MM.1S (cell line): ENCODE measurements at regions not wholly inside any gene's neighbourhood (a gene's known extent, or its start where the extent isn't known, plus 50 kb on each side); places are given as distances from the start of the nearest gene placed in this dataset.

Experiments
- DNase-seq: peaks from one replicate; pipeline ENCODE4 v3.0.0-alpha.2; 2015
- H2AFZ ChIP-seq: fragments of 300-600 bp; sonication (generic); 2 replicates; pipeline ENCODE4 v1.6.0; 2016; ENCODE audit warnings: antibody characterized with exemption, low read length
- H3F3A ChIP-seq: fragments of 300-600 bp; sonication (generic); 2 replicates; pipeline ENCODE4 v1.6.1; 2016; ENCODE audit warnings: mild to moderate bottlenecking, antibody characterized with exemption, low read length, moderate library complexity, mixed read lengths; ENCODE audit not compliant: insufficient read depth
- H3K27ac ChIP-seq: fragments of 300-600 bp; sonication (generic); 2 replicates; pipeline ENCODE4 v1.5.1; 2016; ENCODE audit warnings: mild to moderate bottlenecking, low read length
- H3K27me3 ChIP-seq: fragments of 300-600 bp; sonication (generic); replicated peaks from 2 replicates; pipeline ENCODE4 v1.6.0; 2016; ENCODE audit warnings: low read length; ENCODE audit not compliant: insufficient read depth
- H3K36me3 ChIP-seq: fragments of 300-600 bp; sonication (generic); replicated peaks from 2 replicates; pipeline ENCODE4 v1.6.1; 2016; ENCODE audit warnings: mild to moderate bottlenecking, low read length, mixed read lengths; ENCODE audit not compliant: insufficient read depth
- H3K4me1 ChIP-seq: fragments of 300-600 bp; sonication (generic); 2 replicates; pipeline ENCODE4 v1.6.1; 2016; ENCODE audit warnings: low read length, mixed read lengths
- H3K4me2 ChIP-seq: fragments of 300-600 bp; sonication (generic); 2 replicates; pipeline ENCODE4 v1.6.0; 2016; ENCODE audit warnings: low read depth, low read length
- H3K4me3 ChIP-seq: fragments of 300-600 bp; sonication (generic); 2 replicates; pipeline ENCODE4 v1.5.1; 2016; ENCODE audit warnings: low read length, mixed read lengths
- H3K79me2 ChIP-seq: fragments of 300-600 bp; sonication (generic); 2 replicates; pipeline ENCODE4 v1.6.1; 2016; ENCODE audit warnings: mixed run types, low read length, mixed read lengths
- H3K9ac ChIP-seq: fragments of 300-600 bp; sonication (generic); 2 replicates; pipeline ENCODE4 v1.6.1; 2016; ENCODE audit warnings: low read length, mixed read lengths
- H3K9me2 ChIP-seq: fragments of 300-600 bp; sonication (generic); replicated peaks from 2 replicates; pipeline ENCODE4 v1.6.1; 2016; ENCODE audit warnings: mild to moderate bottlenecking, low read length, mixed read lengths; ENCODE audit not compliant: insufficient read depth
- H3K9me3 ChIP-seq: fragments of 300-600 bp; sonication (generic); replicated peaks from 2 replicates; pipeline ENCODE4 v1.6.1; 2016; ENCODE audit warnings: mild to moderate bottlenecking, low read length, mixed read lengths; ENCODE audit not compliant: insufficient read depth
- H4K20me1 ChIP-seq: fragments of 300-600 bp; sonication (generic); 2 replicates; pipeline ENCODE4 v1.6.1; 2016; ENCODE audit warnings: mild to moderate bottlenecking, low read length, moderate library complexity, mixed read lengths; ENCODE audit not compliant: insufficient read depth
- EZH2 ChIP-seq: fragments of 300-600 bp; sonication (generic); optimal IDR thresholded peaks from 2 replicates; pipeline ENCODE3; 2017; ENCODE audit warnings: low read depth, mild to moderate bottlenecking, antibody characterized with exemption, low read length, mixed read lengths
- EZH2phosphoT487 ChIP-seq: fragments of 300-600 bp; sonication (generic); IDR thresholded peaks from 2 replicates; pipeline ENCODE4 v1.6.1; 2018; ENCODE audit warnings: antibody characterized with exemption, low read length
- TF ChIP-seq, protein P1 (sequence below): fragments of 300-600 bp; sonication (generic); IDR thresholded peaks from 2 replicates; pipeline ENCODE4 v1.5.1; 2016; ENCODE audit warnings: antibody characterized with exemption, low read length, mixed read lengths

DNA sequence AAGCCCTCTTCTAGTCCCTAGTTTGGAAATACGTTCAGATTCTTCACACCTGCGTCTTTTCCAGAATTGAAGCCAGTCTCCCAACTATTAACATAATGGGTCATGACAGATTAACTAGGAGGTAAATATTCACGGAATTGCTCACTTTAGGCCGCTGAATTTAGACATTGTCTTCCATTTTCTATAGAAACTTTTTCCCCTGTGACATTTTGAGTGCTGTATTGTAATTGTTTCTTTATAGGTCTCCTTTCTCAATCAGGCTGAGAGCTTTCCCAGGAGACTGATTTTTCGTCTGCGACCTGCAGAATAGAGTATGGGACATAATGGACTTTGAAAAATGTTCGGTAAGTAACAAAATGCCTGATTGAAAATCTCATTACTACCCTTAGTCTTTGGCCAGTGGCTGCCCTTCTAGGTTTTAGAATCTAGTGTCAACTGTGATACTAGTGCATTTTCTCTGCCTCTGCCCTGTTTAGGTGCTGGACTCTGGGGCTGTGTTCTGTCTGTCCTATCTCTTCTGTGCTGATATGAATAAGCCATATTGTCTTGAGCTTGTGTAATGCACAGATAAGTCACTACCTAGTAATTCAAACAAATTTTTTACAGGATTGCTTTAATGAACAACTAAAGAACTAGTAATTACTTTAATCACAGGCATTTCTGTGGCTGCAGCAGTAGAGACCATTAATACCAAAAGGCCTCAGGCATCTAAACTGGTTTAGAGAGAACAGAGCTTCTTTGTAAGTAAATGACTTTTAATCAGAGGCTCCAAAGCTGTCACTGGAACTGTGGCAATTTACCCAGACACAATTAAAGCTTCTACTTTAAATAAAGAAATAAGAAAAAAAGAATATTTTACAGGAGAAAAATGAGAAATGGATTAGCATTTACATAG is 122.4 kb upstream of the FREM2 start:
- Histone ChIP-seq H3K79me2 (no peaks in the 10 kb centered on the region), H2AFZ (no peak overlapping the region), H3K27ac (no peak overlapping the region), H3F3A (no peaks in the 10 kb centered on the region), H3K4me1 (no peaks in the 10 kb centered on the region), H3K27me3 (no peaks in the 10 kb centered on the region), H3K36me3 (no peaks in the 10 kb centered on the region), H4K20me1 (no peaks in the 10 kb centered on the region), H3K9ac (no peak overlapping the region), H3K9me2 (no peaks in the 10 kb centered on the region), H3K9me3 (no peaks in the 10 kb centered on the region), H3K4me3 (no peak overlapping the region), H3K4me2 (no peak overlapping the region)
- TF ChIP-seq EZH2 (no peak), EZH2phosphoT487 (no peak)
- TF ChIP-seq, protein P1, sequence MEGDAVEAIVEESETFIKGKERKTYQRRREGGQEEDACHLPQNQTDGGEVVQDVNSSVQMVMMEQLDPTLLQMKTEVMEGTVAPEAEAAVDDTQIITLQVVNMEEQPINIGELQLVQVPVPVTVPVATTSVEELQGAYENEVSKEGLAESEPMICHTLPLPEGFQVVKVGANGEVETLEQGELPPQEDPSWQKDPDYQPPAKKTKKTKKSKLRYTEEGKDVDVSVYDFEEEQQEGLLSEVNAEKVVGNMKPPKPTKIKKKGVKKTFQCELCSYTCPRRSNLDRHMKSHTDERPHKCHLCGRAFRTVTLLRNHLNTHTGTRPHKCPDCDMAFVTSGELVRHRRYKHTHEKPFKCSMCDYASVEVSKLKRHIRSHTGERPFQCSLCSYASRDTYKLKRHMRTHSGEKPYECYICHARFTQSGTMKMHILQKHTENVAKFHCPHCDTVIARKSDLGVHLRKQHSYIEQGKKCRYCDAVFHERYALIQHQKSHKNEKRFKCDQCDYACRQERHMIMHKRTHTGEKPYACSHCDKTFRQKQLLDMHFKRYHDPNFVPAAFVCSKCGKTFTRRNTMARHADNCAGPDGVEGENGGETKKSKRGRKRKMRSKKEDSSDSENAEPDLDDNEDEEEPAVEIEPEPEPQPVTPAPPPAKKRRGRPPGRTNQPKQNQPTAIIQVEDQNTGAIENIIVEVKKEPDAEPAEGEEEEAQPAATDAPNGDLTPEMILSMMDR = no peak
- DNase-seq = no peak

DNA sequence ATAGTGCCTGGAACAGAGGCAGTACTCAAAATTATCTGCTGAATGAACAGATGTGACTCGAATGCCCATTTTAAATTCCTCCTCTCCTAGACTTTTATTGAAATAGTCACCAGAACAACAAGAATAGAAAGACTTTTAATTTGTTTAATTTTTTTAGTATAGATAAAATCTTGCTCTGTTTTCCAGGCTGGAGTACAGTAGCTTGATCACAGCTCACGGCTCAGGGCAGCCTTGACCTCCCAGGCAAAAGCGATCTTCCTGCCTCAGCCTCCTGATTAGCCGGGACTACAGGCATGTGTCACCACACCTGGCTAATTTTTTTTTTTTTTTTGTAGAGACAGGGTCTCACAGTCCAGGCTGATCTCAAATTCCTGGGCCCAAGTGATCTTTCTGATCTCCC is 120.9 kb upstream of the FREM2 start:
- no peak overlapping the region for H3K4me3 ChIP-seq
- H3K4me1 ChIP-seq = no peaks in the 10 kb centered on the region
- H4K20me1 ChIP-seq = no peaks in the 10 kb centered on the region
- DNase-seq = no peak
- no peaks in the 10 kb centered on the region for H3K9me3 ChIP-seq
- H3K9ac ChIP-seq = no peak overlapping the region
- no peak overlapping the region for H3K4me2 ChIP-seq
- no peaks in the 10 kb centered on the region for H3K27me3 ChIP-seq
- TF ChIP-seq, protein P1 = no peak
- TF ChIP-seq EZH2phosphoT487 = no peak
- no peak for TF ChIP-seq EZH2
- no peak overlapping the region for H3K27ac ChIP-seq
- H3K9me2 ChIP-seq = no peaks in the 10 kb centered on the region
- H2AFZ ChIP-seq = no peak overlapping the region
- no peaks in the 10 kb centered on the region for H3F3A ChIP-seq
- no peaks in the 10 kb centered on the region for H3K79me2 ChIP-seq
- H3K36me3 ChIP-seq = no peaks in the 10 kb centered on the region

DNA sequence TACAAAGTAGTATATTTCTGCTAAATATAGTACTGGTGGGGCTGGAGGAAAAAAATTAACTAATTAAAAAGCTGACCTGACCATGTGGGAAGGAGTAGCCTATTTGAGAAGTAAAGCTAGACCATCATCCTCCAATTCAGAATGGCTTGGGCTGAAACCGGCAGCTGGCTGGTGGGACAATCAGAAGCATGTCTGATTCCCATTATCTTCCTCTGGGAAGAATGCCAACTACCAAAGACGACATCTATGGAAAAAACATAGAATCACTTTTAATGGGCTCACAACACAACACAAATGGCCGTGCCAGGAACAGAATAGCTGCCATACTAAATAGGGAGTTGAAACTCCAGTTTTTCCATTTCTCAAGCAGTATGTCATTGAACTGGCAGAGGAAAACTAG is 120.4 kb upstream of the FREM2 start:
- no peak overlapping the region for H3K9ac ChIP-seq
- no peak overlapping the region for H3K27ac ChIP-seq
- no peaks in the 10 kb centered on the region for H4K20me1 ChIP-seq
- H3K79me2 ChIP-seq = no peaks in the 10 kb centered on the region
- no peaks in the 10 kb centered on the region for H3F3A ChIP-seq
- H3K4me2 ChIP-seq = no peak overlapping the region
- H3K4me1 ChIP-seq = no peaks in the 10 kb centered on the region
- H3K9me2 ChIP-seq = no peaks in the 10 kb centered on the region
- H2AFZ ChIP-seq = no peak overlapping the region
- no peaks in the 10 kb centered on the region for H3K9me3 ChIP-seq
- no peaks in the 10 kb centered on the region for H3K36me3 ChIP-seq
- no peaks in the 10 kb centered on the region for H3K27me3 ChIP-seq
- no peak for DNase-seq
- no peak overlapping the region for H3K4me3 ChIP-seq
- TF ChIP-seq EZH2phosphoT487 (no peak), EZH2 (no peak)
- TF ChIP-seq, protein P1 = no peak
